PC-9 (cell line): ENCODE measurements at regions not wholly inside any gene's neighbourhood (a gene's known extent, or its start where the extent isn't known, plus 50 kb on each side); places are given as distances from the start of the nearest gene placed in this dataset.
A peak's percentile ranks its signal among the peaks of the same experiment; 100 is the strongest.

ENCODE experiments used
- BruUV-seq: library from RNA; stranded (reverse); fragments of 400-500 nt; replicated peaks from 2 replicates; lab custom pipeline; 2021; lab: Mats Ljungman, UMichigan
- CTCF ChIA-PET: fragments of 300-600 bp; sonication (Branson Sonifier 250); formaldehyde crosslinking; loops from one replicate; lab custom pipeline; 2022; ENCODE audit warnings: antibody characterized with exemption; lab: Charles Lee
- POLR2A ChIA-PET: fragments of 300-600 bp; sonication (Branson Sonifier 250); formaldehyde crosslinking; loops from one replicate; lab custom pipeline; 2022; ENCODE audit warnings: antibody characterized with exemption; ENCODE audit not compliant: unreplicated experiment; lab: Charles Lee
- DNase-seq, 2 experiments: peaks; one replicate each; pipeline versions ENCODE4 v3.0.0 to v3.0.0-alpha.2; 2015 to 2022; ENCODE audit warnings: mixed read lengths in 1 of 2
- H2AFZ ChIP-seq: fragments of 200-600 bp; sonication (generic); 2 replicates; pipeline ENCODE4 v1.8.1; 2017; ENCODE audit warnings: antibody characterized with exemption
- H3F3A ChIP-seq: fragments of 200-600 bp; sonication (generic); 2 replicates; pipeline ENCODE4 v1.8.1; 2017; ENCODE audit warnings: antibody characterized with exemption, mild to moderate bottlenecking, low read depth; ENCODE audit not compliant: insufficient read depth
- H3K27ac ChIP-seq: fragments of 200-600 bp; sonication (generic); 2 replicates; pipeline ENCODE4 v1.6.1; 2016; ENCODE audit warnings: mixed run types
- H3K27me3 ChIP-seq: fragments of 200-600 bp; sonication (generic); 2 replicates; pipeline ENCODE4 v1.6.1; 2016; ENCODE audit warnings: low read depth, mixed run types; ENCODE audit not compliant: insufficient read depth
- H3K36me3 ChIP-seq: fragments of 200-600 bp; sonication (generic); 2 replicates; pipeline ENCODE4 v1.6.1; 2016; ENCODE audit warnings: low read depth, mixed run types
- H3K4me1 ChIP-seq: fragments of 200-600 bp; sonication (generic); replicated peaks from 2 replicates; pipeline ENCODE4 v1.6.1; 2016; ENCODE audit warnings: mixed run types; ENCODE audit not compliant: insufficient read depth
- H3K4me2 ChIP-seq: fragments of 200-600 bp; sonication (generic); 2 replicates; pipeline ENCODE4 v1.6.1; 2017; ENCODE audit warnings: mixed run types
- H3K4me3 ChIP-seq: fragments of 200-600 bp; sonication (generic); 2 replicates; pipeline ENCODE4 v1.6.1; 2016; ENCODE audit warnings: mixed run types
- H3K79me2 ChIP-seq: fragments of 200-600 bp; sonication (generic); 2 replicates; pipeline ENCODE4 v1.6.1; 2017; ENCODE audit warnings: low read depth, mixed run types
- H3K9me2 ChIP-seq: fragments of 200-600 bp; sonication (generic); 2 replicates; pipeline ENCODE4 v1.8.1; 2017; ENCODE audit warnings: mild to moderate bottlenecking; ENCODE audit not compliant: insufficient read depth
- H3K9me3 ChIP-seq: fragments of 200-600 bp; sonication (generic); 2 replicates; pipeline ENCODE4 v1.8.1; 2016; ENCODE audit warnings: low read depth; ENCODE audit not compliant: insufficient read depth
- H4K20me1 ChIP-seq: fragments of 200-600 bp; sonication (generic); 2 replicates; pipeline ENCODE4 v1.8.1; 2017; ENCODE audit not compliant: insufficient read depth
- CTCF ChIP-seq: fragments of 200-600 bp; sonication (generic); conservative IDR thresholded peaks from 2 replicates; pipeline ENCODE4 v1.6.1; 2017; ENCODE audit warnings: mixed run types, antibody characterized with exemption, mild to moderate bottlenecking, moderate library complexity
- EZH2 ChIP-seq: fragments of 200-600 bp; sonication (generic); IDR thresholded peaks from 2 replicates; pipeline ENCODE4 v1.8.0; 2017; ENCODE audit warnings: antibody characterized with exemption, low read depth
- intact Hi-C: fragments of 100-400 bp; cut with micrococcal nuclease; formaldehyde crosslinking; loops from one replicate; pipeline ENCODE4 v1.10.0; 2022; ENCODE audit not compliant: unreplicated experiment

DNA sequence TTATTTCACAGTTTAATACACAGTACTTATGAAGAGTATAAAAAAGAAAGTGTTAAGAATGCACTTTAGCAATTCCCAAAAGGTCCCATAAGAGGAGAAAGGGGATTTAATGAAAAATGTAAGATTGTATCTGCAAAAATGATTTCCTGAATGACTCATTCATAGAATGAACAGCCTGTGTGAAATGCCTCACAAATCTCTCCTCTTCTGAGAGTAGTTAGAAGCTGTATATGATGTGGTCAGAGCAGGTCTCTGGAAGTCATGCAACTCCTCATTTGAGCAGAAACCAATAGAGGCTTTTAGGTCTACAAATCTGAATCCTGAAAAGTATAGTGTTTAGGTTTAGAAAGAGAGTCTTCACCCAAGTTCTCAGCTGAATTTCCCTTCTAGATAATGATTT is 381.3 kb upstream of the INTU start:
- H3K27me3 ChIP-seq: no peaks in the 10 kb centered on the region

GRCh38 chr4:127256500-127256899 is 376.3 kb upstream of the INTU start:
- peaks cover 4% of the 10 kb centered on the region; the same call in 1 of the 2 replicates for H3K9me2 ChIP-seq
- H3K9me3 ChIP-seq: 0 out of 2 replicates have a peak, but pooled peaks cover 3% of the 10 kb centered on the region
- no TSS peak for BruUV-seq
- no peaks in the 10 kb centered on the region for H4K20me1 ChIP-seq
- no peak for TF ChIP-seq CTCF
- TF ChIP-seq EZH2: no peak
- ChIA-PET CTCF (no interaction called here), POLR2A (no interaction called here)
- H3K27me3 ChIP-seq: no peaks in the 10 kb centered on the region
- no peaks in the 10 kb centered on the region for H3K4me1 ChIP-seq
- H3K36me3 ChIP-seq: no peaks in the 10 kb centered on the region
- no peak overlapping the region for H3K4me3 ChIP-seq
- intact Hi-C loops: no loop called here
- DNase-seq: no peak
- H2AFZ ChIP-seq: no peak overlapping the region
- H3K79me2 ChIP-seq: no peaks in the 10 kb centered on the region
- H3F3A ChIP-seq: no peaks in the 10 kb centered on the region
- no peak overlapping the region for H3K27ac ChIP-seq
- no peak overlapping the region for H3K4me2 ChIP-seq

More for the DNA sequence above, 381.3 kb upstream of the INTU start:
- no peak overlapping the region for H2AFZ ChIP-seq
- no peak overlapping the region for H3K27ac ChIP-seq
- CTCF ChIA-PET: no interaction called here
- no peaks in the 10 kb centered on the region for H3K36me3 ChIP-seq
- H3K4me3 ChIP-seq: no peak overlapping the region
- no peaks in the 10 kb centered on the region for H3K9me2 ChIP-seq
- intact Hi-C loops: no loop called here
- H4K20me1 ChIP-seq: no peaks in the 10 kb centered on the region
- POLR2A ChIA-PET: no interaction called here
- no peaks in the 10 kb centered on the region for H3K4me1 ChIP-seq
- BruUV-seq: no TSS peak
- no peak for DNase-seq
- TF ChIP-seq CTCF (no peak), EZH2 (no peak)
- no peaks in the 10 kb centered on the region for H3F3A ChIP-seq
- H3K4me2 ChIP-seq: no peak overlapping the region
- no peaks in the 10 kb centered on the region for H3K79me2 ChIP-seq
- no peaks in the 10 kb centered on the region for H3K9me3 ChIP-seq

DNA sequence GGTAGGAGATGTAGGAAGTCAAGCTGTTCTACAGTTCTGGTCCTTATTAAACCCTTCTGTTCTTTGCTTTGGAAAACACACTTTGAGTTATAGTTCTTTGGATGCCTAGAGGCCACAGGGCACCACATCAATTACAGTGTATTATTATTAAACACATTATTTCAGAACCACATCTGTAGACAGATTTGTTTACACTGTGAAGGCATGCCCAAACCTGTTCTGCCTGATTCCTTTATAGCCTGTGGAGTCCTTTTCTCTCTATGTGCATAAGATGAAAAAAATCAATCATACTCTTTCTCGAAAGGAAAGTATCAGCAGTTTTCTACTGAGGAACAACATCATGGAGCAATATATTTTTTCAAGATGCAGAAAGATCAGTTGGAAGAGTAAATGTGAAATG is 371.3 kb upstream of the INTU start:
- H3K4me3 ChIP-seq: no peak overlapping the region
- intact Hi-C loops: no loop called here
- ChIA-PET POLR2A (no interaction called here), CTCF (no interaction called here)
- no peak overlapping the region for H3K4me2 ChIP-seq
- TF ChIP-seq CTCF: no peak
- H4K20me1 ChIP-seq: no peaks in the 10 kb centered on the region
- H3K9me3 ChIP-seq: 0 out of 2 replicates have a peak, but pooled peaks cover 3% of the 10 kb centered on the region
- H3K9me2 ChIP-seq: peaks cover 4% of the 10 kb centered on the region; the same call in 1 of the 2 replicates
- H3K79me2 ChIP-seq: no peaks in the 10 kb centered on the region
- no peaks in the 10 kb centered on the region for H3F3A ChIP-seq
- no peaks in the 10 kb centered on the region for H3K27me3 ChIP-seq
- no peaks in the 10 kb centered on the region for H3K36me3 ChIP-seq
- no peaks in the 10 kb centered on the region for H3K4me1 ChIP-seq
- no peak overlapping the region for H2AFZ ChIP-seq
- BruUV-seq: no TSS peak
- peak in 1 of 2 experiments; percentile 2 for DNase-seq
- H3K27ac ChIP-seq: no peak overlapping the region
